ENCODE measurements at regions not wholly inside any gene's neighbourhood (a gene's known extent, or its start where the extent isn't known, plus 50 kb on each side); places are given as distances from the start of the nearest gene placed in this dataset.

GRCh38 chr5:4137781-4138180 is 542.1 kb downstream of the IRX1 start:
- DNase-seq = no peak

- no peak for DNase-seq
Measured at GRCh38 chr5:4142842-4143241, 547.2 kb downstream of the IRX1 start.

GRCh38 chr5:4144411-4145007 is 548.9 kb downstream of the IRX1 start:
- DNase-seq = no peak

- DNase-seq = no peak
Measured at GRCh38 chr5:4145511-4145910, 549.9 kb downstream of the IRX1 start.

- no peak for DNase-seq
Measured at GRCh38 chr5:4148009-4148408, 552.4 kb downstream of the IRX1 start.

- DNase-seq = no peak
Measured at GRCh38 chr5:4150067-4150466, 554.4 kb downstream of the IRX1 start.

GRCh38 chr5:4156153-4156552 is 560.5 kb downstream of the IRX1 start:
- DNase-seq = no peak

GRCh38 chr5:4156889-4157288 is 561.3 kb downstream of the IRX1 start:
- DNase-seq = no peak

GRCh38 chr5:4158750-4159447 is 563.3 kb downstream of the IRX1 start:
- no peak for DNase-seq

- DNase-seq = no peak
Measured at GRCh38 chr5:4159681-4160080, 564.0 kb downstream of the IRX1 start.

GRCh38 chr5:4164167-4164566 is 568.5 kb downstream of the IRX1 start:
- no peak for DNase-seq

GRCh38 chr5:4180703-4181102 is 585.1 kb downstream of the IRX1 start:
- DNase-seq = no peak

- no peak for DNase-seq
Measured at GRCh38 chr5:4182144-4182543, 586.5 kb downstream of the IRX1 start.

GRCh38 chr5:4185127-4185526 is 589.5 kb downstream of the IRX1 start:
- no peak for DNase-seq

- no peak for DNase-seq
Measured at GRCh38 chr5:4188704-4189103, 593.1 kb downstream of the IRX1 start.

- DNase-seq = peak; percentile 3
Measured at GRCh38 chr5:4189317-4189716, 593.7 kb downstream of the IRX1 start.

GRCh38 chr5:4191041-4191440 is 595.4 kb downstream of the IRX1 start:
- DNase-seq = peak; percentile 10

- no peak for DNase-seq
Measured at GRCh38 chr5:4191703-4192102, 596.1 kb downstream of the IRX1 start.

GRCh38 chr5:4192111-4192510 is 596.5 kb downstream of the IRX1 start:
- DNase-seq = no peak

- DNase-seq = no peak
Measured at GRCh38 chr5:4196744-4197143, 601.1 kb downstream of the IRX1 start.

- no peak for DNase-seq
Measured at GRCh38 chr5:4197151-4197550, 601.5 kb downstream of the IRX1 start.

GRCh38 chr5:4198461-4198860 is 602.8 kb downstream of the IRX1 start:
- DNase-seq = no peak

- no peak for DNase-seq
Measured at GRCh38 chr5:4199049-4199841, 603.6 kb downstream of the IRX1 start.

- DNase-seq = no peak
Measured at GRCh38 chr5:4203146-4203545, 607.5 kb downstream of the IRX1 start.

Measured in NCI-H69 (cell line).